ENCODE measurements at regions not wholly inside any gene's neighbourhood (a gene's known extent, or its start where the extent isn't known, plus 50 kb on each side); places are given as distances from the start of the nearest gene placed in this dataset.

GRCh38 chr3:111373239-111373638, 168.8 kb upstream of the CD96 start:
- TF ChIP-seq POLR2A (IDR thresholded peaks at IDR 0.05) (no peak), CTCF (IDR thresholded peaks at IDR 0.05) (no peak), POLR2AphosphoS5 (IDR thresholded peaks at IDR 0.05; ENCODE audit: insufficient read depth in 1 of 2, low read depth in 1 of 2) (no peak)

Data from vagina (tissue), 2 donors.